ENCODE measurements at regions not wholly inside any gene's neighbourhood (a gene's known extent, or its start where the extent isn't known, plus 50 kb on each side); places are given as distances from the start of the nearest gene placed in this dataset.

DNA sequence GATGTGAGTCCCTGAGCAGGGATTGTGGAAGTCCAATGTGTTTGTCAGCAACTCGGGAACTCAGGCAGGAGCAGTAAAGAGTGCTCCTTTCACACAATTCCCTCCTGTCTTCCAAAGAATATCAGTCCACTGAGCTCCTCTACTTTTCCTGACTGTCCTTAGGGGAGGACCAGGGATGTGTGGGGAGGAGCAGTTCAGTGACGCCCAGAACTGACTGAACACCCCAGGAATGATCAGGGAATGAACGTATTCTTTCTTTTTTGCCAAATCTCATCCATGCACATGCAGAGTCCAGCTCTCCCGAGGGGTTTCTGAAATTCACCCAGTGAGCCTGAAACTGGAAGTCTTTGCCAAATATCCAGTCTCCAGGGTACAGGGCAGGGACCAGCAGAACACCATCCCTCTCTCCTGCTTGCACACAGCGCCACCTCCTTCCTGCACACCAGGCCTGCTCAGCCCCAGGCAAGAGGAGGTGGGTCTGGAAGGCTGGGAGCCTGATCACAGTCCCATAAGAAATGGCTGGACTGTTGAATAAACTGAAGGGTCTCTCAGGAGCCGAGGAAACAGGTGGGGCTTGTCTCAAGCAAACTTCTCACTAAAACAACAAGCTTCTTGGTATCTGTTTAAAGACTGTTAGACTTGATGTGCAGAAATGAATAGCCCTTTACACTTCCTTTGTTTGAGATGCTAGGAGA, 294.7 kb downstream of the C7orf25 start:
- no peak for DNase-seq

DNA sequence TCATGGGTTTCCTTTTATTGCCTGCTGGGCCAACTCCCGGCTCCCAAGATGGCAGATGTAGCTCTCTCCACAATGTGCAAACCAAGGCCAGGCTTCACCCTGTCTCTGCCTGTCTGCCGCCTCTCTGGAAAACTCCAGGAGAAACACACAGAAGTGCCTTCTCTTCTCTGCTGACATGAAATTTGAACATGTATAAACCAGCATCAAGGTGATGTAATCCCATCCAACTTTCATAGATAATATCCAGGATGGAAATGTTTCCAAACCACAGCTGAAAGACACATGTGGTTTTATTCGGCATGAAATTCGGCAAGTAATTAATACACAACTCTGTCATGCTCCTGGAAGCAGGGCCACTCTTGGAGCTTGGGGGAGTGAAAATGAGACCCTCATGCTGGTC, 297.2 kb downstream of the C7orf25 start:
- DNase-seq: no peak

DNA sequence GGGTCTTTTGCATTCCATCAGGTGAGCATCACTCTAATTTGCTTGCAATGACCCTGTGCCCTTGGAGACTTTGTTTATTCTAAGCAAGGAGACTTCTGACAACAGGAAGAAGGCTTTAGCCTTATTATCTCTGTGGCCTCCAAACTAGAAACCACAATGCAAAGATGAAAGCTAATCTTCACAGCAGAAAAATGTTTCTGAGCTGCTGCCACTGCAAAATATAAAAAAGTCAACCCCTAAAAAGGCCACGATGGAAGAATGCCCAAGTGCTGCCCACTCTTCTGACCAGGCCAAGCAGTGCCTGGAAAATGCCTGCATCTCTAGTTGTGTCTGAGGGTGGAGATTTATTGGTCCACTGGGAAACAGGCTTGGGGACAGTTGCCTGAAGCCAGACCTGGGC, 299.9 kb downstream of the C7orf25 start:
- DNase-seq: no peak

DNA sequence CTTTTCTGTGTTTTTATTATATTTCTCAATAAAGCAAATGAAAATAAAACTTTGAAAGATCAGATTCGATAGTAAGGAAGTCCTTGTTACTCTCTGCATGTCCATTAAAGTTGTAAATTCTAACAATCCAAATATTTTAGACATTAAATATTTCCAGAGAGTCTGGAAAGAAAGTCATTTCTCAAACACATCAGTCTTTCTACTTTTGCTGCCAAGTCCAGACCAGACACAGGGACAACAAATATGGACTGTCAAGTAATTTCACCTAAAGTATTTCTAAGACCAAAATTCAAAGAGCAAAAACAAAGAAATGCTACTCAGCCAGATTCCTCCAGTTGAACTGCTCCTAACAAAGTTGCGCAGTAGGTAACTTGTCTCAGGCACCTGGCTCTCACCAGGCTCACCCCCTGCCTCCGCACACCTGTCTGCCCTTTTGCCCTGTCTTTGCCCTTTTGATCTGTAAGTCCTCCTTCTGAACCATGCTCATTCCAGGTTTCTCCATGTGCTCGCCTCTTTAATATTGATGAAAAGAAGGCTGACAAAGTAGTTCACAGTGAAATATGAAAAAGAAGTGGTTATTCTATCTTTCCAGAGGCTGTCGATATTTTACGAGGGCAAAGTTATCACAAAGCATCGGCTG, 300.5 kb downstream of the C7orf25 start:
- DNase-seq: no peak

DNA sequence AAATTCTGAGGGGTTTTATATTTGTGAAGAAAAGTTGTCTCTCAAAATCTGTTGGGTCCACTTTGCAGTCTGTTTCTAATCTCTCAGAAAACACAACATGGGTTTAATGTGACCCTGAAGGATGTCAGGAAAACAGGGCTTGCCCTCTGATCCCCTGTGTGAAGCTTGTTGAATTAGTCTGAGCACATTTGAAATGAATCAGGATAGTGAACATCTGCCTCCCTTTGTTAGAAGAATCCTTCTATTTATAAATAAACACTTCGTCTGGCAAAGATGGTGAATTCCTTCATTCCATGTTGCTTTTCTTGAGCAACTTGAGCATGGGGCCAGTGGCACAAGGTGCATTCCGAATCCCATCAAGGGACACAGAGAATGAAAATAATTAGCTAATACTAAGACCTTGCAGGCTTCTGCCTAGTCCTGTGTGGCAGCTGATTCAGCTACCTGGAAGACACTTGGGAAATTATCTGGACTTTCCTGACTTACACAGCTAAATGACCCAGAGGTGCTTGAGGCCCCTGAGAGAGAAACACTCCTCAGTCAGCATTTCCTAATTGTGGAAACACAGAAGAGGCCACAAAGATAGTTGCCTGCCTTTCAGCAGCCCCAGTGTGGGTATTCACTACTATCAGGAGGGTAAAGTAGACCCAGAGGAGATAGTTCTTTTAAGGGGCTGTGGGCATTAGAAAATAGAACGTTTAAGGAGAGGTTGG, 305.5 kb downstream of the C7orf25 start:
- no peak for DNase-seq

DNA sequence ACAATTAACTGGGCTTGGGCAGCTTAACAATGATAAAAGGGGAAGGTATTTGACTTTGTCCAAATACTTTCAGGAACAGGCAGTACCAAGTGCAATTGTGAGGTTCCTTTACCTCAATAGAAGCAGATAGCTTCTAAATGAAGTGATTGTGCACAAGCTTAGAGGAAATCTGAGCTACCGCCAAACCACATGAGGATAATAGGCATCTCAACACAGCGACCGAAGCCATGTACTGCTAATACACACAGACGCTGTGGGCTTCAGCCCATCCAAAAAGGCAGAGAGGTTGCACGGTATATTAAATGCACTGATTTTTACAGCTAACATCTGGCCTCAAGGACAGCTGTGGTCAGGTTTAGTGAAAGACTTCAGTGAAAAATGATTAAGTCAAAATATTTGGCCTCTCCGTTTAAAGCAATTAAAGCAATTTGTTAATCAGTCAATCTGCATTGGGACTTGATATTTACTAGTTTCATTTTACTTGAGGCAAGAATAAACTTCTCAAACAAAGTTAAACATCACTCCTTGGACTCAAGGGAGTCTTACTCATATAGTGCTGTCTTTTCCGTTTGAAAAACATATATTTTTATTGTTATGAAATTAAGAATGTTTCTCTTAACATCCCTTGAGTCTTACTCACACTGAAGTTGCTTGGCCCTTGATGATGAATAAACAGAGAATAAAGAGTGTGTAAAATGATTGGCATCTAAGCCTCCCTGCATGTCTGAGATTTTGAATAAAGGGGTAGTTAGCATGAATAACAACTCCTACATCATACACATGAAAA, 306.3 kb downstream of the C7orf25 start:
- no peak for DNase-seq

DNA sequence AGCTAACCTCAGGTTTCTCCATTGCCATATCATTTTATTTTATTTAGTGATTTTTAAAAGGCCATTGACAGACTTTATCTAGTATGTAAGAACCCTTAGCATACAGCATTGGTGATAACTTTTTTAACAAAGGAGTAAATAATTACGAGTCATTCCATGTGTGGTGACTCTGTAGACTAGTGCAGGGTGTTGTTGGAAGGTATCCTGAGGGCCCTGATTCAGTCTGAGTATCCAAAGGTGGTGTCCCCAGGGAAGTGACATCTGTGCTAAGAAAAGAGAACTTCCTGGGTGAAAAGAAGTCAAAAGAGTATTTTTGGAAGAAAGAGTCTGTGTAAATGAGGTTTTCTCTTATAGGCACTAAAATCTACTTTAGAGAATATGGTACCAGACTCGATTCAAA, 308.4 kb downstream of the C7orf25 start:
- no peak for DNase-seq

DNA sequence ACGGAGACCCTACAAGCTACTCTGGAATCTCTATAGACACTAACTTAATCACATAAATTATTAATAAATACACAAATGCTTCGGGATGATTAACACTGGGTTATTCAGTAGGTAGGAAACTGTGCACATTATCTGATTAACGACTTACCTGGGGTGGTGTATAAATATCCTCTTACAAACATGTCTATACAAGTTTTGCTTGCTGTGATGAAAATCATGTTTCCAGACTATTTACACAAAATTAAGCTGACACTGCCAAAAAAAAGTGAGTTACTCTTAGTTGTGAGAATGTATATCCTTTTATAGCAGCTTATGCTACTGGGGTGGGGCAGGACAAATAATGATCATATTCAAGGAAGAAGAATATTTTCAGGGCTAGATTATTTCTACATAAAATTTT, 314.6 kb downstream of the C7orf25 start:
- no peak for DNase-seq

DNA sequence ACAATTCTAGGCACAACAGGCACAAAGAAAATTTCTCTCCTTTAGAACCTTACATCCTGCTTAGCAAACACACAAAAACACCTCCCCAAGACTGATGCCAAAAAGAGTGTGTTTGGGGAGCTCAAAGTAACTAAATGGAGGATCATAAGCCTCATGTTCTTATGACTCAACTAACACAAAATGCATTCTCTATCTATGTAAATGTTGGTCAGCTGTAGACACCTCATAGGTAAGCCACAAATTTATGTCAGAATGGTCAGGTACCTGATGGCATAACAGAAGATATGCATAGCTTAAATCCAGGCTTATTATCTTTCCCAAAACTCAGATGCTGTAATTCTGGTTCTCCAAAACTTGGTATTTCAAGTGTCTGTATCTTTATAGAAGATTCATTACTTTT, 315.1 kb downstream of the C7orf25 start:
- no peak for DNase-seq

DNA sequence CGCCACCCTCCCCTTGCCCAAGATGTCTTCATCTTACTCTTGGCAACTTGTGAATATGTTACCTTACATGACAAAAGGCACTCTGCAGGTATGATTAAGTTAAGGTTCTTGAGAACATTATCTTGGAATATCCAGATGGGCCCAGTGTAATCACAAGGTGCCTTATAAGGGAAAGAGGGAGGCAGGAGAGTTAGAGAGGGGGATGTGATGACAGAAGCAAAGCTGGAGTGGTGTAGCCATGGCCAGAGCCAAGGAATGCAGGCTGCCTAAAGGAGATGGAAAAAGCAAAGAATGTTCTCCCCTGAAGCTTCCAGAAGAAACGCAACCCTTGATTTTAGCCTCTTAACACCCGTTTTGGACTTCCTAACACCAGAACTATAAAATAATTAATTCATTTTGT, 318.0 kb downstream of the C7orf25 start:
- no peak for DNase-seq

DNA sequence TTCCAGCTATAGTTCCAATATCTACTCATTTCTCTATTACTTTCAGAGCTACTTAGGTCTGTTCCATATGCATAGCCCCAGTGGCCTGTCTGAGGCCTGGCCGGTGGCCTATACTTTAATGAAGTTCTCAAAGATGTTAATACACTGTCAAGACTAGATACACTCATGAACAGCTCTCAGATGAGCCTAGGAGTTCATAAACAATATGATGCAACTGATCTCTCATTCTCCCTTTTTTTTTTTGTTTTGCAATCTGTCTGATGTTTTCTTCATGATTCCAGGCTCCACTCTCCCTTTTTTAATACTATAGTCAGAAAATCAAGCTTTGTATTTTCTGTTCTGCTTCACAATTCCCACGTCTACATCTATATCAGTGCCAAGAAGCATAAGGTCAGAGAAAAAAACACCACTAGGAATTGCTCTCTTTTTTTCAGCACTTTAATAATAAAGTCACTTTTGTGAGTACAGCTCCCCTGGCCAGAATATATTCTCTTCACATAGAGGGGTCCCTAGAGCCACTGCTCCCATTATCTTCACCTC, 321.0 kb downstream of the C7orf25 start:
- DNase-seq: no peak

DNA sequence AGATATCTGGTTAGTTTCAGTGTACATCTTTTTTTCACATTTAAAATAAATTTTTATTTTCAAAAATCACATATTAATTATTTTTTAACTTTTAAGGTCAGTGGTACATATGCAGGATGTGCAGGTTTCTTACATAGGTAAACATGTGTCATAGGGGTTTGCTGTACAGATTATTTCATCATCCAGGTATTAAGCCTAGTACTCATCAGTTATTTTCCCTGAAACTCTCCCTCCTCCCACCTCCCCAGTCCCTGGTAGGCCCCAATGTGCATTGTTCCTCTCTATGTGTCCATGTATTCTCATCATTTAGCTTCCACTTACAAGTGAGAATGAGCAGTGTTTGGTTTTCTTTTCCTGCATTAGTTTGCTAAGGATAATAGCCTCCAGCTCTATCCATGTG, 323.0 kb downstream of the C7orf25 start:
- no peak for DNase-seq

DNA sequence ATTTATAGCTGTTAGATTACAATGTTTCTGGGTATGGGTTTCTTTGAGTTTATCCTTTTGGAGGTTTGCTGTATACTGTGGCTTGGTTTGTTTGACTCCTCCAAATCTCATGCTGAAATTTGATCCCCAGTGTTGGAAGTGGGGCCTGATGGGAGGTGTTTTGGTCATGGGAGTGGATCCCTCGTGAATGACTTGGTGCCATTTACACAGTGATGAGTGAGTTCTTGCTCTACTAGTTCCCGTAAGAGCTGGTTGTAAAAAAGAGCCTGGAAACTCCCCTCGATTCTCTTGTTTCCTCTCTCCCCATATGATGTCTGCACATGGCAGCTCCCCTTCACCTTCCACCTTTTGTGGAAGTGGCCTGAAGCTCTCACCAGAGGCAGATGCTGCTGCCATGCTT, 324.1 kb downstream of the C7orf25 start:
- no peak for DNase-seq

DNA sequence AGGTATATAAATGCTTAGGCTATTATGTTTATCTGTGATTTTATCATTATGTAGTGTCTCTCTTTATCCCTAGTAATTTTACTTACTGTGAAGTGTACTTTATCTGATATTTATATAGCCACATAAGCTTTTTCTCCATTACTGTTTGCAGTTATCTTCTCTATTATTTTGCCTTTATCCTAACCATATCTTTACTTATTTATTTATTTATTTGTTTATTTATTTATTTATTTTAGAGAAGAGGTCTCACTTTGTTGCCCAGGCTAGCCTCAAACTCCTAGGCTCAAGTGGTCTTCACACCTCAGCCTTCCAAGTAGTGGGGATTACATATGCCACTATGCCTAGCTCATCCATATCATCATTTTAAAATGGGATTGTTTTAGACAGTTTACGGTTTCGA, 331.8 kb downstream of the C7orf25 start:
- DNase-seq: no peak

DNA sequence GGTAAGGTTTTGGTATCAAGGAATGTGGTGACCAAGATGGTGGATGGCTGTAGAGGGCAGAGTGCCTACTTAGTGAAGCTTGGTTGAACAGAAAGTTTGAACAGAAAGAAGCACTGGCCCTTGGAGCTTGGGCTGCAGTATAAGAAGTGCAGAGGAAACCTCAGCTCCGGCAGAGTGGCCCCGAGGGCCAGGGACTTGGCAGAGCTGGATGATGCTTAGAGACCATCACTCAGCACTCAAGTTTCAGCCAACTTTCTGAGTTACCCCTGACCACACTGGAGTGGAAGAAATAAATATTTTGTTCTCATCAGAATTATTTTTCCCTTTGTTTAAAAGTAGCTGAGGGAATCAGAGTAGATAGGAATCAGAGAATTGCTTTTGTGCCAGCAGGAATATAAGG, 336.7 kb downstream of the C7orf25 start:
- DNase-seq: no peak

DNA sequence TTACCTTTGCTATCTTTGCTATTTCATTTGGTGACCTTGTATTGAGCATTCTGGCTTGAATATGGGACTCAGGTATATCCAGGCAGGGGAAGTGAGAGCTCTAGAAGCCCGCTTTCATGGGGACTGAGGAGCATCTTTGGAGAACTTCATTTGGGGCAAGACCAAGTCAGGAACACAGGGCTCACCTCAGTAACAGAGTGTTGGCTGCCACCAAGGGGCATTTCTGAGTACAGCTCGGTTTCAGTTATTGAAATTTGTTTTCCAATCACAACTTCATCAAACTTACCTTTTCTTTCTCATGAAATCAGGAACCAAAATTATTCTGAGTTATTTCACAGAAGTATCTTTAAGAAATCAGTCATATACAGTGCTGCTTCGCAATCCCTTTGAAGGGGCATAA, 337.2 kb downstream of the C7orf25 start:
- no peak for DNase-seq

DNA sequence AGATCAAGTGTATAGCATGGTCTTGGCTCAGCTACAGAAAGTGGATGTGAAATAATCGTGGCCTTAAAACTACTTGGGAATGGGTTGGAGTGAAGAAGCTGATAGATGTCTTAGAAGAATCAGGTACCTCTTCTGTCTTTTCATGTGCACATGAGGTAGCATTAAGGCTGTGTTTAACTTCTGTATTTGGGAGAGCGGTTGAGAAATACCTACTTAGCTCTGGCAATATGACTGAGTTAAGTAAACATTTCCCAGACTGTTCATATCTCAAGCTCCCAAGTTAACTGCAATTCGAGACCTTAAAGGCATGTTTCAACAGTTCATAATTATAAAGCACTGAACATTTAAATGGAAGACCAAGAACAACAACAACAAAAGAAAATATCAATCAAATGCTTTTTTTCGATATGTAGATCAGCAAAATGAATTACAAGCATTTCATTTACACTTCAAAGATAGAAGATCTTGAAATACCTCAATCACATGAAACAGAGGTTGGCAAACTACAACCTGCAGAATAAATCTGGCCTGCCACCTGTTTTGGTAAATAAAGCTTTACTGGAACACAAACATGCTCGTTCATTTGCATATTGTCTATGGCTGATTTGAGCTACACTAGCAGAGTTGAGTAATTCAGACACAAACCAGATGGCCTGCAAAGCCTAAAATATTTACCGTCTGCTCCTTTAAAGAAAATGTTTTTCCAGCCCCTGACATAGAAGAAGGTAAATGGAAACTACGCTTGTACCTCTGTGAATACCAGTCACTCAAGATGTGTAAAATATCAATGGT, 337.1 kb upstream of the GLI3 start:
- DNase-seq: no peak

DNA sequence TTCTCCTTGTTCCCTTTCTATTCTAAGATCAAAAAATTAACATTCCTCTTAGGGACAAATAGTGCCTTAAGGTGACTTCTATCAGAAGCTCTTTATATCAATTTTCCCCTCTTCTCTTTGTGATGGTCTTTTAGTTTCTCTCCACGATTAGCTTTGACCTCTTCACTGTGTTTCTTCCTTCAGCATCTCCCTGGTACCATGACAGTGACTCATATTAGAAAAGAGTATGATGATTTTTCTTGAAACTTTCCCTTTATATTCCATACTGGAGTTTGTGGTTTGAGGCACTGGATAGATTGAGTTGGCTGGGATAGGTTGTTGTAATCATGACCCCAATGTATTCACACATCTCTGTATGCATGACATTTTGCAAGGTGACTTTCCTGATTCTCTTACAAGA, 335.6 kb upstream of the GLI3 start:
- DNase-seq: no peak

DNA sequence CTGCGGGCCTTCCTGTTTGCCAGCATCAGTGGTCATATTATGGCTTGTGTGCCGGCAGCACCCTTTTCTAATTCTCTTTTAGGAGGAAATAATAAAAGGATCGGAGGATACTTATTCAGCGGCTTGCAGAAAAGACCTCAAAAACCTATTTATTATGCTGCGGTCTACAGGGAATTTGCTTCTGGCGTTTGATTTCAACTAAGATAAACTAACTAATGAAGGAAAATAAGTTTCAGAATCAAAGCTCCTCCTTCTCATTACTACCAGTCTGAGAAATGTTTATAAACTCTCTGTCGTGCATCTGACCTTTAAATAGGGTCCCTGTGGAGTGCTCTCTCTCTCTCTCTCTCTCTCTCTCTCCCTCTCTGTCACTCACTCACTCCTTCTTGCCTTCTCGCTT, 335.0 kb upstream of the GLI3 start:
- no peak for DNase-seq

DNA sequence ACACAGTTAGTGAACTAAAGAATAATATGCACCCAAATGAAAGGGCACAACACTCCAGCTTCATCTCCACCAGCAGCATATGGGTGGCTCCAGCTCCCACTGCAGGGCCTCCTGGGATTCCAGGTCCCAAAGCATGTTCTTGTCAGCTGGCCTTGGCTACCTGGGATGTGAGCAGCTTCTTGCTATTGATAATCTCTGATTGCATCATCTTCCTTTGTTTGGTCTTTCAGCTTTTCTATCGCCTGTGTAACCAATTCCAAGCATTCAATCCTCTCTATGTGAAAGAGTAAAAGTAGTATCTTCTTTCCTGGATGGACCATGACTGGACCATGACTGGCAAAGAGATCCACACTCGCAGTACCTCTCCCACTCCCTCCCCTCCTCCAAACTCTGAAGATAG, 333.9 kb upstream of the GLI3 start:
- no peak for DNase-seq

DNA sequence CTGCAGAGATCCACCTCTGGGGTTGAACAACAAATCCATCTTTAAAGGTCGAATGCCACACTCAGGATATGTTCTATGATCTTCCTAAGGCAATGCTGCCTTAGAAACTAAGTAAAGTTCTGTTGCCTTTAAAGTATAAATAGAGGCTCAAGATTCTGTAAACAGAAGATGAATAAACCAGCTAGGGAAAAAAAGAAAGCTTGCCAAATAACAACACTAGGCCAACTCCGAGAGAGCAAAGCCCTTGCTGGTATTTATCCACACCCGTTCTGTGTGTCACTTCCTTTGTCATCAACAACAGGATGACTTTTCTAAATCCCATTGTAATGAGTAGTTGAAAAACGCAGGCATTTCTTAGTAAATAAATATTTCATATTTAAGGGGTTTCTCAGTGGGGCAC, 330.0 kb upstream of the GLI3 start:
- no peak for DNase-seq

DNA sequence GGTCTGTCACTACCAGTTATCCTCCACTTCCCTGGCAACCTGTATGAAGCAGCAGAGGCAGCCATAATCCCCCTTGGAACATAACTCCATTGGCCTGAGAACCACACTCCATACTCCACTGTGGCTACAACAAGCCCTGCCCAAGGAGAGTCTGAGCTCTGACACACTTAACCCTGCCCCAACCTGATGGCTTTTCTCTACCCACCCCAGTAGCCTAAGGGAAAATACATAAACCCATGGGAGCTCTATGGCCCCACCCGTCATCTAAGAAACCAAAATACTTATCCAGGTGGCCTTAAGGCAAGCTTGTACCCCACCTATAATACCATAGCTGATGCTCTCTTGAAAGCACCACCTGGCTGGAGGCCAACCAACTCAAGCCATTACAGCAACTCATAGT, 324.8 kb upstream of the GLI3 start:
- no peak for DNase-seq

DNA sequence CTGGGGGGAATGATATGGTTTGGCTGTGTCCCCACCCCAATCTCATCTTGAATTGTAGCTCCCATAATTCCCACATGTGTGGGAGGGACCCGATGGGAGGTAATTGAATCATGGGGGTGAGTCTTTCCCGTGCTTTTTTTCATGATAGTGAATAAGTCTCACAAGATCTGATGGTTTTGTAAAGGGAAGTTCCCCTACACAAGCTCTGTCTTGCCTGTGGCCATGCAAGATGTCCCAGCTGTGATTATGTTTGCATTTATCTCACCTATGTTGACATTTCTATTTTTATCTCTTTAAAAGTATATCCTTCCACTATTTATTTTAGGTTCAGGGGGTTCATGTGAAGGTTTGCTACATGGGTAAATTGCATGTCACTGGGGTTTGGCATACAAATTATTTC, 323.9 kb upstream of the GLI3 start:
- no peak for DNase-seq

All from NCI-H1417 (cell line).